ENCODE measurements at regions not wholly inside any gene's neighbourhood (a gene's known extent, or its start where the extent isn't known, plus 50 kb on each side); places are given as distances from the start of the nearest gene placed in this dataset.

DNA sequence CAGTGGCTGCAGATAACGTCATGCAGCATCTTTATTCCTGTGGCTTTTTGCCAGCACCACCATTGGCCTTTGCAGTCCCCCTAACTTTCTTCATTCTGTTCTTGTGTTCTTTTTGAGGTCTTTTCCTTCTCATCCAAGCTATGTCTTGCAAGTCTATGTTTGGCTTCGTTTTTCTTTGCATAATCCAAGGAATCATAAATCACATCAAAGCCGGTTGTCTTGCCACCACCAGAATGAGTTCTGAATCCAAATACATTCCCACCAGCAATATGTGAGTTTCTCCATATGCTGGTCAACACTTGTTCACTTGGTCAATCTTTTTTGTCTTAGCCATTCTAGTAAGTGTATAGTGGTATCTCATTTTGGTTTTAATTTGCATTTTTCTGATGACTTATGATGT is 70.6 kb upstream of the AK4 start:
- TF ChIP-seq, protein P1, sequence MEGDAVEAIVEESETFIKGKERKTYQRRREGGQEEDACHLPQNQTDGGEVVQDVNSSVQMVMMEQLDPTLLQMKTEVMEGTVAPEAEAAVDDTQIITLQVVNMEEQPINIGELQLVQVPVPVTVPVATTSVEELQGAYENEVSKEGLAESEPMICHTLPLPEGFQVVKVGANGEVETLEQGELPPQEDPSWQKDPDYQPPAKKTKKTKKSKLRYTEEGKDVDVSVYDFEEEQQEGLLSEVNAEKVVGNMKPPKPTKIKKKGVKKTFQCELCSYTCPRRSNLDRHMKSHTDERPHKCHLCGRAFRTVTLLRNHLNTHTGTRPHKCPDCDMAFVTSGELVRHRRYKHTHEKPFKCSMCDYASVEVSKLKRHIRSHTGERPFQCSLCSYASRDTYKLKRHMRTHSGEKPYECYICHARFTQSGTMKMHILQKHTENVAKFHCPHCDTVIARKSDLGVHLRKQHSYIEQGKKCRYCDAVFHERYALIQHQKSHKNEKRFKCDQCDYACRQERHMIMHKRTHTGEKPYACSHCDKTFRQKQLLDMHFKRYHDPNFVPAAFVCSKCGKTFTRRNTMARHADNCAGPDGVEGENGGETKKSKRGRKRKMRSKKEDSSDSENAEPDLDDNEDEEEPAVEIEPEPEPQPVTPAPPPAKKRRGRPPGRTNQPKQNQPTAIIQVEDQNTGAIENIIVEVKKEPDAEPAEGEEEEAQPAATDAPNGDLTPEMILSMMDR (IDR thresholded peaks at IDR 0.05) = no peak
- TF ChIP-seq POLR2A (IDR thresholded peaks at IDR 0.05) = no peak

Measured in adrenal gland (tissue), 5 donors.